GM13977 (cell line): ENCODE measurements at regions not wholly inside any gene's neighbourhood (a gene's known extent, or its start where the extent isn't known, plus 50 kb on each side); places are given as distances from the start of the nearest gene placed in this dataset.
"Not testable (repeated sequence)": the region's sequence is repeated elsewhere in the genome, so short reads cannot be mapped to it uniquely, and the experiment has no call there.

ENCODE experiments used
- DNase-seq: peaks from one replicate; pipeline ENCODE4 v3.0.0; 2012; ENCODE audit warnings: low spot score
- in situ Hi-C: fragments of 300-500 bp; cut with MboI; formaldehyde crosslinking; loops from one replicate; pipeline ENCODE4 v1.12.0; 2022; ENCODE audit warnings: low sequenced_read_pairs, low pct_unique_long_range_greater_than_20kb, mixed read lengths, inconsistent platforms; ENCODE audit not compliant: unreplicated experiment
- TF ChIP-seq, protein P1 (sequence below): IDR thresholded peaks from 2 replicates; pipeline ENCODE4 v1.5.1; 2012; ENCODE audit warnings: mild to moderate bottlenecking, control low read depth; ENCODE audit not compliant: insufficient read depth; ENCODE audit errors: extremely low read depth, missing control alignments

GRCh38 chr3:6041894-6042293 is 819.0 kb upstream of the GRM7 start:
- in situ Hi-C loops = no loop called here

DNA sequence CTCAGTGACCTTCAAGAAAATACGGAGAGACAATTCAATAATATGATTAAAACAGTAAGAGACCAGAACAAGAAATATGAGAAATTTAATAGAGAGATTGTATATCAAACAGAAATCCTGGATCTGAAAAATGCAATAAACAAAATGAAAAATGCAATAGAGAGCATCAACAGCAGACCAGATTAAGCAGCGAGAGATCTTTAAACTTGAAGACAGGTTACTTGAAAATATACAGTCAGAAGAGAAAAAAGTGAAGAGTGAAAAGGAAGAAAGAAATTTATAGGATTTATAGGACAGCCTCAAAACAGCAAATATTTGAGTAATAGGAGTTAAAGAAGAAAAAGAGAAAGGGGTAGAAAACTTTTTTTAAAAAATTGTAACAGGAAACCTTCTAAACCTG is 813.9 kb upstream of the GRM7 start:
- DNase-seq = no peak
- TF ChIP-seq, protein P1, sequence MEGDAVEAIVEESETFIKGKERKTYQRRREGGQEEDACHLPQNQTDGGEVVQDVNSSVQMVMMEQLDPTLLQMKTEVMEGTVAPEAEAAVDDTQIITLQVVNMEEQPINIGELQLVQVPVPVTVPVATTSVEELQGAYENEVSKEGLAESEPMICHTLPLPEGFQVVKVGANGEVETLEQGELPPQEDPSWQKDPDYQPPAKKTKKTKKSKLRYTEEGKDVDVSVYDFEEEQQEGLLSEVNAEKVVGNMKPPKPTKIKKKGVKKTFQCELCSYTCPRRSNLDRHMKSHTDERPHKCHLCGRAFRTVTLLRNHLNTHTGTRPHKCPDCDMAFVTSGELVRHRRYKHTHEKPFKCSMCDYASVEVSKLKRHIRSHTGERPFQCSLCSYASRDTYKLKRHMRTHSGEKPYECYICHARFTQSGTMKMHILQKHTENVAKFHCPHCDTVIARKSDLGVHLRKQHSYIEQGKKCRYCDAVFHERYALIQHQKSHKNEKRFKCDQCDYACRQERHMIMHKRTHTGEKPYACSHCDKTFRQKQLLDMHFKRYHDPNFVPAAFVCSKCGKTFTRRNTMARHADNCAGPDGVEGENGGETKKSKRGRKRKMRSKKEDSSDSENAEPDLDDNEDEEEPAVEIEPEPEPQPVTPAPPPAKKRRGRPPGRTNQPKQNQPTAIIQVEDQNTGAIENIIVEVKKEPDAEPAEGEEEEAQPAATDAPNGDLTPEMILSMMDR = no peak
- in situ Hi-C loops = no loop called here

More at GRCh38 chr3:6041894-6042293, 819.0 kb upstream of the GRM7 start:
- TF ChIP-seq, protein P1 = no peak
- DNase-seq = no peak

DNA sequence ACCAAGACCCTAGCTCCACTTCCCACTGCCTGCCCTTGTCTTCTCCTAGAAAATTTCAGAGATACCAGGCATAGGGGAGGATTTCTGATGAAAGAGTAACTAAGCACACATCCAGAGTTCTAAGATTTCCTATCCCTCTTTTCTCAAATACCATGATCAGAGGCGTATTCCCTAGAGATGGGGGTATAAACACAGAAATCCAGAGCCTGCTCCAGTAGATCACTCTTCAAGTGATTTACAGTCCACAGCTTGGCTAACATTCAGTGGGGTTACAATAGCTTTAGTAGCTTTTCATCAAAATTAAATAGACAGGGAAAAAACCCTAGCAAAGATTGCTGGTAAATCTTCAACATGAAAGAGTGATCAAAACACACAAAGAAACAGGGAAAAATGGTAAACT is 800.7 kb upstream of the GRM7 start:
- TF ChIP-seq, protein P1 = no peak
- in situ Hi-C loops = no loop called here
- DNase-seq = no peak

- DNase-seq = no peak
- TF ChIP-seq, protein P1 = no peak
- in situ Hi-C loops = no loop called here
Measured at GRCh38 chr3:6062261-6063187, 798.4 kb upstream of the GRM7 start.

GRCh38 chr3:6066397-6066796 is 794.5 kb upstream of the GRM7 start:
- TF ChIP-seq, protein P1 = no peak
- in situ Hi-C loops = no loop called here
- no peak for DNase-seq

DNA sequence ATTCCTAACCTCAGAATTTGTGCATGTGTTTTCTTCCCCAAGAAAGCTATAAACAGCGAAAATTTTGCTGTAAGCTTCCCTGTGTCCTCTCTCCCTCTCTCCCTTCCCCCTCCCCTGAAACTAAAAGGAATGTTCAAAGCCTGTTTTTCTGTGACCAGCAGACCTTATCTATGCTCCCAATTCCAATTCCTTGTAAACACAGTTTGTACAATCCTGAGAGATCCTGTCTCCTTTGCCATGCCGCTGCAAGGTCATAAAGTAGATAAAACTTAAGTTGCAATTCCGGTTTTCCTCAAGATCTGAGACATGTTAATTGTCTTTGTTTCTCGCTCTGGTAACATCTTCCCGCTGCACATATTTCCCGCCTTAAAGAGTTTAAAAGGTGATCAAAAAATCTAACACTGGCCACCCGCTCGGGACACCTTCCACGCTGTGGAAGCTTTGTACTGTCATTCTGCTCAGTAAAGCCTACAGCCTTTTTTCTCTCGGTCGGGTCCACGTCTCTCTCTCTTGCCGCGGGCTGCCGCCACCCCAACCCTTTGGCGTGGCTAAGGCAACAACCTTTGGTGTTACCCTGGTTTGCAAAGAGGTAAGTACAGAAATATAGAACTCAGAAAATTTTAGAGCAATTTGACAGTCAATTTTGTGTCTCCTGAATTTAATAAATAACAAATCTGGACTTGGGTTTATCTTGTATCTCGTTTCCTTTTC is 793.9 kb upstream of the GRM7 start:
- in situ Hi-C loops, DNase-seq: not testable (repeated sequence)

DNA sequence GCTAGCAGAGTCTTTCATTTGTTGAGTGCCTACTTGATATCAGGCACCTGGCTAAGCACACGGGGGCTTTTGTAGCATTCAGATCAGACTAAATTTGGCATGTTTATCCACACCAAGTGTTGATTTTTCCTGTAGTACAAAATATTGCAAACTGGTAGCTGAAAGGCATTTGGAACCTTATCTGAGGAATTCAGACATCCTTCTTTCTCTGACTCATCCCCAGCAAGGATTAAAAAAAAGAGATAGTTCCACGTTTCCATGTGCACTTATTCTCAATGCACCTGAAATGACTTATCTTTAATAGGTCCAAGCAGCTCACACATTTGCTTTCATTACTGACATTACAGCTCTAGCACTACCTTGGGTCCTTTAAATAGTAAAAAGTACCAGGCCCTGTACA is 786.0 kb upstream of the GRM7 start:
- in situ Hi-C loops = no loop called here
- TF ChIP-seq, protein P1 = no peak
- no peak for DNase-seq
